HT-29 (cell line): ENCODE measurements at regions not wholly inside any gene's neighbourhood (a gene's known extent, or its start where the extent isn't known, plus 50 kb on each side); places are given as distances from the start of the nearest gene placed in this dataset.
A peak's percentile ranks its signal among the peaks of the same experiment; 100 is the strongest.

Source experiments
- DNase-seq: peaks from one replicate; pipeline ENCODE4 v3.0.0-alpha.2; 2015; ENCODE audit warnings: low spot score

DNA sequence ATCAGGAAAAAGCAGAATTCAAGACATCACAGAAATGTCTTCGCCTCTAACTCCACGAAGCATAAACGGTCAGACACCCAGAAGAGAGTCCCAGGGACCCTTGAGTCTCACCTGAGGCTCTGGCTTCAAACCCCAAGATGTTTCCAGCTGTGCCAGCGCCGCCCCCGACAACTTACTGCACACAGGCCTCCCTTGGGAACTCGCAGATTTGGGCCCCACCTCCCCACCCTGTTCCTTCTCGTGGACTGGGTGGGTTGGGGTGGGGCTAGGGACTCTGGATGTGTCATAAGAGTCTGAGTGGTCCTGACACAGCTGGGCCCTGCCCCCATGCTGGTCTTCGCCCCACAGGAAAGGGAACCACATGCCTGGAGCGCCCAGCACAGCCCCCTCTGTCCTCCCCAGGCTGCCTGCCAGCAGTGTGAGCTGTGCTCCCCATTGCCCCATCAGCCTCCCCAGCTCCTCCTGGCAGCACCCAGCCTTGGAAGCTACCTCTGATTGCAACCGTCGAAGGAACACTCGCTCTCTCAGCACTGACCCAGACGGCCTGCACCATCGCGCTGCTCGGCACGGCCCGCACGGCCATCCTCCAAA lies 147.5 kb downstream of the CRYBB2 start:
- DNase-seq, result no peak

DNA sequence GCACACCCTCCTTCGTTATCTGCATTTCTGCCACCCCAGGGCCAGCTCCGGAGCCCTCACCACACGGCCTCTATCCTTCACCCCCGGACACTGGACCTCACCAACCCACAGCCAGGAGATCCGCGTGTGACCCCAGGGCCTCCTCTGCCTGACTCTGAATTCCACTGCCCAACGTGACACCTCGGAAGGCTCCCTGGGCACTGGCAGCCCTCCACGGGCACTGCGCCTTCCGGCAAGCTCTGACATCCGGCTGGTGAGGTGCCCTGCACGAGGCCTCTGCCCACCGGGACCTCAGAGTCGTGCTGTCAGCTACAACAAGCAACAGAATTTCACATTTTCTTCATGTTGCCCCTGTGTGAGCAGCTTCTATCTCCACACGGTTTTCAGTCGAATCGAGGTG lies 148.3 kb downstream of the CRYBB2 start:
- DNase-seq, result no peak

GRCh38 chr22:25368271-25368670 lies 148.8 kb downstream of the CRYBB2 start:
- peak; percentile 62 for DNase-seq

DNA sequence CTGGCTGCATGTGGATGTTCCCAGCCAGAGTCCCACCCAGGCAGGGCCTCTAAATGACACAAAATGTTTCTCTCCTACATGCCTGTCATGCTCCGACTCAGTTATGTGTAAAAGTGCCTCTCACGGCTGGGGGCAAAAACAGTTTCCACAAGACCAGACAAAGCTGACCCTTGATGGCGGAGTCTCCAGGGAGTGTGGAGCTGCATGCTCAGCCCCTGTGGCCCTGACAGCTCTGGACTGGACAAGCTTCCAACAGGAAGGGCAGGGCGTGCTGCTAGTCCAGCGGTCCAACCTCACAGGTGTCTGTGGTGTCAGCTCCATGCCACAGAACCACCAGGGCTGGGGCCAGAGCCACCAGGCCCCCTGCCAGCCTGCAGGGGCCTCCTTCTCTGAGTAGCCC lies 149.6 kb downstream of the CRYBB2 start:
- DNase-seq, result no peak

DNA sequence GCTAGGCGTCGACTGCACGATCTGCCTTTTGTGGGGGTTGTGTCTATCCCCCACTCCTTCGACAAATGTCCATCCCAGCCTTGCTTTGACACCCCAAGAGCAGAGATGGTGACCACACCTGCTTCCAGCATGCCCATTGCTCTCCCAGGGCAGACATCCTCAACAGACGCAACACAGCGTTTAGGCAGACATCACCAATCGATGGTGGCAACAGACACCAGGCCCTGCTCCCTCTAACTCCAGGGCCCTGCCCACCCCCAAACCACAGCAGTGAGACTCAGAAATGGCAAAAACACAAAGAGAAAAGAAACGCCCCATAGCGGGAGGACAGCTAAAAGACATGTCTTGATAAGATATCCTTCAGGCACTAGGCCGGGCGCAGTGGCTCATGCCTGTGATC lies 150.9 kb downstream of the CRYBB2 start:
- DNase-seq, result no peak

DNA sequence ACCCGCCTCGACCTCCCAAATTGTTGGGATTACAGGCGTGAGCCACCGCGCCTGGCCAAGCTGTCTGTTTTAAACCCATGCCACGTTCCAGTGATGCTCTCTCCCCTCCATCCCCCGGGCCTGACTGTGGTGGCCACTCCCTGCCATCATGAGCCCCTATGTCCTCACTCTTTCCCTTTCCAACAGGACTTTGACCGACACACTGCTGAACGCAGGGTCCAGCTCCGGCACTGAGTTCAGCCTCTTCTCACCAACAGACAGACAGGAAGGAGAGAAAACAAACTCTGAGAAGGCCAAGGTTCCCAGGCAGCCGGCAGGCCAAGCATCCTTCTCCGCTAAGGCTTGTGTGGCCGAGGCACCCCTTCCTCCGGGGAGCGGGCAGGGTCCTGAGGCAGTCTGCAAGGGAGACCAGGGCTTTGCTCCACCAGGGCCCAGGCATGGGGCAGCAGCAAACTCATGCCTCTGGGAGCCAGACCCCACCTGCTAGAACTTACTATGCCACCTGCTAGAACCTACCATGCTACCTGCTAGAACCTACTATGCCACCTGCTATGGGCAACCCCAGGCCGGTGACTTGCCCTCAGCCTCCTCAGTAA lies 152.7 kb downstream of the CRYBB2 start:
- DNase-seq, result no peak

- no peak for DNase-seq
These were observed 154.5 kb downstream of the CRYBB2 start for GRCh38 chr22:25373961-25374360.

- DNase-seq, result no peak
These were observed 155.4 kb downstream of the CRYBB2 start for GRCh38 chr22:25374869-25375268.

DNA sequence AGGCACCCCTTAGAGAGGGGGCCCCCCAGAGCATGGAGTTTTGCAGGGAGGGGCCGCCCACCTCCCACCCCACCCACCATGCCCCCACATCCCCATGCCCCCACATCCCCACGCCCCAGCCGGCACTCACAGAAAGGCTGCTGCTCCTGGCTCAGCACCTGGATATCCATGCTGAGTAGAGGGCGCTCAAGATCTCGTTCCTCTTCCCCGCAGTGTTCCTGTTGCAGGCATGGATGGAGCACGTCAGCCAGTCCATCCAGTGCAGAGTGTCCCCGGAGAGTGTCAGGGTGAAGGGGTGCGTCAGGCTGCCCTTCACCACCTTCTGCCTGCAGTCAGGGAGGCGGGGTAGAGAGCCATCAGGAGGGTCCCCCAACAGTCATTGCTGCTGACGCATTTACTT lies 156.2 kb downstream of the CRYBB2 start:
- DNase-seq, result no peak

DNA sequence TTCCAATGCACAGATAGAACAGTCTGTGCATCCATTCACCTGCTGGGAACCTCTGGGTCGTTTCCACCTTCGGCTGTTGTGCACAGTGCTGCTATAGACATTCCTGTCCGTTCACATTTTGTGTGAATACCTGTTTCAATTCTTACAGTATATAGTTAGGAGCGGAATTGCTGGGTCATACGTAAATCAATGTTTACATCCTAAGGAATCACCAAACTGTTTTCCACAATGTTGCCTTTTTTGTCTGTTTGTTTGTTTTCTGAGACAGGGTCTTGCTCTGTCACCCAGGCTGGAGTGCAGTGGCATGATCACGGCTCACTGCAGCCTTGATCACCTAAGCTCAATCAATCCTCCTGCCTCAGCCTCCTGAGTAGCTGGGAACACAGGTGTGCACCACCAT lies 158.3 kb downstream of the CRYBB2 start:
- DNase-seq, result no peak

GRCh38 chr22:25380122-25380747 lies 160.8 kb downstream of the CRYBB2 start:
- no peak for DNase-seq

DNA sequence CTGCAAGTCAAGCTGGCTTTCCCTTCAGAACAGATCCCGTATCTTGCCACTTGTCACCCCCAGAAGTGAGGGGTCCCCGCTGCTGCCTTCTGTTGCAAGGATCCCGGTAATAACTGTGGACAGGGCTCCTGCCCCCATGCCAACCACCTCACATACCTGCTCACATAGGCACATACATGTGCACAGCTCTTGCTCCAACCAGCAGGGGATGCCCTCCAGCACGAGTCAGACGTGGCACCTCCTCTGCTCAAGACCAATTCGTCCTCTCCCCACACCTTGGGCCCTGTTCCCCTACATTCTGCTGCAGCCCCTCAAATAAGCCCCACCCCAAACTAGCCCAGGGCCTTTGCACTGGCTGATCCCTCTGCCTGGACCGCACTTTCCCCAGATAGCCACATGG lies 163.3 kb downstream of the CRYBB2 start:
- no peak for DNase-seq

GRCh38 chr22:25383278-25383820 lies 163.9 kb downstream of the CRYBB2 start:
- no peak for DNase-seq

- DNase-seq, result no peak
These were observed 164.5 kb downstream of the CRYBB2 start for GRCh38 chr22:25383892-25384291.

DNA sequence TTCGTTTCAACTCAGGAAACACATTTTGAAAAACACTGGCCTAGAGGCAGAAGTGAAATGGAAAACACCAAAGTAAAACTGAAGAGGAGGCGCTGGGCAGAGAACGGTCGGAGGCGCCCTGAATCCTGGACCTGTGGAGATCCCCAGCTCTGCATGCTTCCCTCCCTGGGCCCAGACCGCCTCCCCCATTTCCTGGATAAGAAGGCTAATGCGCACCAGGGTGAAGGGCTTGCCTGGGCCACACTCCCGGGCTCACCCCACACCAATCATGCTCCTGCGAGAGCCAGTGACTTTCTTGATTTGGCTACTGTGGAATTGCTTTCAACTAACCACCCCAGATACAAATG lies 167.1 kb downstream of the CRYBB2 start:
- no peak for DNase-seq

- no peak for DNase-seq
These were observed 169.0 kb downstream of the CRYBB2 start for GRCh38 chr22:25388415-25388814.

DNA sequence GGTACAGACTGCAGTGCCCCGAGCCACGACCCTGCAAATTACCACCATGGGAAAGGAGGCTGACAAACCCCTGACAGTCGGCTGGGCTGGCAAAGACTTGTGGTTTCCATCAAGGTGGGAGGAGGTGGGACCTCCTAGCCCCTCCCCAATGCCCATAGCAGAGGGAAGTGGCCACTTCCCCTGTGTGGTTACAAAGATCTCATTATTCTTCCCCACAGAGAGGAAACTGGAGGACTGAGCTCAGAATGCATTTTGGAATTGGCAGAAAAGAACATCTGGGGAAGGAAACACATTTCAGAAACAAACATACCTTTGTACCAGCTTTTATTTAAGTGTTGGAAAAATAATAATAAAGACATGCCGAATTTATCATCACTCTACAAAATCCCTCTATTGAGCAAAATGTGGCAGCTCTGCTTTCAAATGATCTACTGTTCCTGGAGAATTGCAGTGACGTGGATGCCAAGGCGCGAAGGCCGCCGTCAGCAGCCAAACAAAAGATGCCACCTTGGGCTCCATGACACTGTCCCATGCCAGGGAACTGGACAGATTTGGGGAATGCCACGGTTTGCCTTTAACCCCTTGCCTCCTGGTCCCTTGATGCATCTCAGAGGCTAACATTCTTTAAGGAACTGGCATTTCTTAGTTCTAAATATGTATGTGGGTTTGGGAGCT lies 169.6 kb downstream of the CRYBB2 start:
- DNase-seq, result no peak

- DNase-seq, result no peak
These were observed 170.1 kb downstream of the CRYBB2 start for GRCh38 chr22:25389541-25389919.

DNA sequence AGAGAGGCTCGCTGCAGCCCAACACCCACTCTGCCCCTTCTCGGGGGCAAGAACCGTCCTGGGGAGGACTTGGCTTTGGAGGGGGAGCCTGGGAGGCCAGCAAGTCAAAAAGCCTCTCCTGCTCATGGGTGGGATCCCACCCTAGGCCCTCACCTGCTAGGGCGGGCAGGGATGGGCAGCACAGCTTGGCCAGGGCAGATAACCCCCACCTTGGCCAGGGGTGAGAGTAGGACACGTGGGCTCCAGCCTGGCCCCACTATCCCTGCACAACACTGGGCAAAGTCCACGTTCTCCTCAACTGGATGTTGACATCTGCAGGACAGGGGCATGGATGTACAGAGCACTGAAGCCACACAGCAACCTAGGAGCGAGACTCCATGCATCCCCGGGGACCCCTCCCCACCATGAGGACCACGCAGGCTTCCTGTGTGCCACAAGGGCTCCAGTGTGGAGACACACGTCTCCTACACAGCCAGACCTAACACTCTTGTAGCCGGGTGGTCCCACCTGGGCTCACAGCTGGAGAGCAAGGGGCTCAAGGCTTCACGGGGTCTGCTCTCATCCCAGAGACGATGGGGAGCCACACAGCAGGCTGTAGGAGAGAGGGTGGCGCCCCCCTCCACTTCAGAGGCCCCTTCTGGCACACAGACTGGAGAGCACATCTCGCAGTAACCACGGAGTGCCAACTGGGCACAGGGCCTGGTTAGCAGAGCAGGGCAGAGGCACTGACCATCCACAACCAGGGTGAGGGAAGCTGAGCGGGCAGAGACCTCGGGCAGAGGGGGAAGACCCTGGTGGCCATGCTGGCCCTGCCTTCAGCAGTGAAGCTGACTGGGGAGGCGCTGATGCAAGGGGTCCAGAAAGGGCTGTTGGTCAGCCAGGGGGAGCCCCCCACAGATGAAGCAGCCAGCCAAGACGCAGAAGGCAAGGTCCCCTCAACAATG lies 171.1 kb downstream of the CRYBB2 start:
- no peak for DNase-seq

DNA sequence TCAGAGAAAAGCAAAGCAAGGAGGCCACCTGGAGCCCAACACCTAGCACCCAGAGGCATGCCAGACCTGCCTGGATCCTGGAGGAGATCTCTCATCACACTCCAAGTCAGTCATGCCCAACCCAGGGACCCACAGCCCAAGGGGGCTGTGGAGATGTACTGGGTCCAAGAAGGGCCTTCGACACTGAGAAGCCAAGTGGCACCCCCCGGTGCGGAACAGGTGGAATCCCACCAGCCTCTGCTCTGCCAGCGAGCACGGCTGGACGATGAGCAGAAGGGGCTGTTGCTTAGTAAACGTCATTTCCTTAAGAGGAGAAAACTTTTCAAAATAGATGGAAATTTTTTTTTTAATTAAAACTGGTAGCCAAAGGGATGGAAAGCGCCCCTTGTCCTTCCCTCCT lies 171.9 kb upstream of the GRK3 start:
- no peak for DNase-seq

DNA sequence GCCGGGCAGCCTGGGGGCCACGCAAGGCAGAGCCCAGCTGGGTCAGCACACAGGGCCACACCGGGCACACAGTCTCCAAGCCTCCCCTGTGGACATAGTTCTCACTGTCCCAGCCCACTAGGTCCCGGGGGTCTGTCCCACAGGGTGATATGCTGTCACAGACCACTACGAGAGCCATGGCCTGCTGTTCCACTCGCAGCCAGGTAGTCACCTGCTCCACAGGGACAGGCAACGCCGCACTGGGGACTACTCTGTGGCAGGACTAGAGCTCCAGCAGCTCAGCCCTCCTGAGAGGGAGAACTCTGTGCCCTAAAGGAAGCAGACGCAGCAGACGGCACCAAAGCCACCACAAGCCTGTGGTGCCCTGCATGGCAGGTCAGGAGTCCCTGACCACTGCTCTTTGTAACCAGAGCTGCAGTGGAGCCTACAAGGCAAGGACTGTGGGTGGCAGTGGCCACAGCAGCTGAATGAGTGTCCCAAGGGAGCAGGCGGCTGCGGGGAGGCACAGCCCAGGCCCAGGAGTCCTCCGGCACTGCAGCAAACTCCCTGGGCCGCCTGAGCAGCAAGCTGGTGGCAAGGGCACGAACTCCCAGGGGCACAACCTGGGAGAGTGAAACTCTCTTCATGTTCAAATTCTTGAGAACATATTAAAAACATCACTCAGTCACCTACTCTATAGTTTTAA lies 171.2 kb upstream of the GRK3 start:
- no peak for DNase-seq
